KBM-7 (cell line): ENCODE measurements at regions not wholly inside any gene's neighbourhood (a gene's known extent, or its start where the extent isn't known, plus 50 kb on each side); places are given as distances from the start of the nearest gene placed in this dataset.

Experiments used
- DNase-seq: peaks from one replicate; pipeline ENCODE4 v3.0.0-alpha.2; 2015
- in situ Hi-C: fragments of 300-500 bp; cut with MboI; formaldehyde crosslinking; loops from 2 replicates; pipeline ENCODE4 v1.14.3; 2020; ENCODE audit warnings: low sequenced_read_pairs, low pct_unique_long_range_greater_than_20kb, mixed read lengths

DNA sequence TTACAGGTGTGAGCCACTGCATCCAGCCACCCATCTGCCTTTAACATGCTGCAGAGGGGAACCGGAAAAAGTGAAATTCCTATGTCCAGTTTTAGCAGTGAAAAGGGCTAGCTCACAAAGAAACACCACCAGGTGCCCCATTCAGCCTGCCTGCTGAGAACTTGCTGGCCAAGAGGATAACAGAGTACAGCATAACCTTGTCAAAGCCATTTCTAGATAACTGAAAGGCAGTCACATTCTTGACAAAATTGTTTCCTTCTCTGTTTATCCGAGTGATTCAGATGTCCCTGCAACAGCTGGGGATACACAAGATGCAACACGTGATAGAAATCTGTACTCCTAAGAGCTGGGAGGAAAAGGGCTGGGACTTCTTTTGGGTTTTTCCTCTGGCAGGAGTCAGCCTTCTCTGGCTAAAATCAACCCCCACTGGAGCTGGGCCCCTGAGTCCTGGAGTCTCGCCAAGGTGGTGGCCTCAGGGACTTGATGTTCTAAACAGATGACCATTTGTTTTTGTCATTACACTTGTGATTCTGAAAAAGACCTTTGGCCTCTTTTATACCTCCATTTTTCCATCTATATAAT is 505.4 kb downstream of the BCL11A start:
- in situ Hi-C loops = no loop called here
- no peak for DNase-seq

- in situ Hi-C loops = no loop called here
- no peak for DNase-seq
Measured at GRCh38 chr2:60047347-60047746, 506.1 kb downstream of the BCL11A start.

GRCh38 chr2:60046529-60046928 is 506.9 kb downstream of the BCL11A start:
- in situ Hi-C loops = no loop called here
- DNase-seq = no peak

DNA sequence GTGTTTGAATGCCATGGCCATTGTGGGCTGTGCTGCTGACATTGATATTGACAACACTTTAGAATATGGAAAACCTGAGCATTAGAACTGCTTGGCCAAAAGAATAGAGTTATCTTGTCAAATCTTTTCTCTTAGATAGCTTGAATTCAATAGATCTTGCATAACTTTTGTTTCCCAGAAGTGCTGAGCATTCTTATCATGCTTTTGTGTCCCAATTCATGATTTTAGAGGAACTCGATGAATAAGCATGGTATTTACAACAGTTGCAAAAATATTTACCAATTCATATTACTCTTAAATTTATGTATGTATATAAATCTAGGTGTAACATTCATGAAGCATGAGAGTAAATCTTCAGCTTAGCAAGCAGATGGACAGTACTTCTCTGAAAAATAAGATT is 508.0 kb downstream of the BCL11A start:
- no peak for DNase-seq
- in situ Hi-C loops = no loop called here

- in situ Hi-C loops = no loop called here
Measured at GRCh38 chr2:60044484-60044883, 509.0 kb downstream of the BCL11A start.

GRCh38 chr2:60042023-60042422 is 511.4 kb downstream of the BCL11A start:
- in situ Hi-C loops = no loop called here
- no peak for DNase-seq

More at GRCh38 chr2:60044484-60044883, 509.0 kb downstream of the BCL11A start:
- DNase-seq = no peak

DNA sequence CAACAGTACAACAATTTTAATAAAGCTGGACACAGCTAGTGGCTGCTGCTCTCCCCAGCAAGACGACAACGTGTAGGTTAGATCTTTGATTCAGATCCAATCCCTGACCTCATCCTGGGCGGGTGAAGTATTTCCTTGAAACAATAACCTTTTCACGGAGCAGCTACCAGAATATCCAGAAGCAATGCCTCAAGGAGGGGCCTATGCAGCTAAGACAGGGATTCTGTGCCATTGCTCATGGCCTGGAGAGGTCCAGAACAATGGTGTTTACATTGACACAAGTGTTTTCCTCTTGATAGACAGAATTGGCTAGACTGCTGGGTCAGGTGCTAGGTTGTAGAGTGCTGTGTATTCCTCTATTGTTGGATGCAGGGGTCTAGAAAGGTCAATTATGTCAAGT is 520.1 kb downstream of the BCL11A start:
- DNase-seq = no peak
- in situ Hi-C loops = no loop called here

DNA sequence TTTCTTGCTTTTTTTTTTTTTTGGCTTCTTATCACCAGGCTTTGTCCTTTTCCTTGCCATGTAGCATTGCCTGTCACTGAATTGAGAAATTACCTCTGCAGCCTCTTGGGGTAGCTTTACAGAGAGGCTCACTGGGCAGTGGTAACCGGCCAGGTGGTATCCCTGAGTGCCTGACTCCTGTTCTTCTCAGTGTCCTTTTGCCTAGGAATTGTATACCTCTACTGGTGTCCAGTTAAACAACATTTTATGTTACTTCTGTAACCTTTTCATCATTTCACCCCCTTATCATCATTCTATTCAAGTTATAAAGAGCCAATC is 523.9 kb downstream of the BCL11A start:
- in situ Hi-C loops = no loop called here
- no peak for DNase-seq

GRCh38 chr2:60028849-60029565 is 524.4 kb downstream of the BCL11A start:
- no peak for DNase-seq
- in situ Hi-C loops = no loop called here

- in situ Hi-C loops = no loop called here
- no peak for DNase-seq
Measured at GRCh38 chr2:60025496-60025895, 528.0 kb downstream of the BCL11A start.

GRCh38 chr2:60023256-60023985 is 530.0 kb downstream of the BCL11A start:
- in situ Hi-C loops = no loop called here
- peak; percentile 16 for DNase-seq

DNA sequence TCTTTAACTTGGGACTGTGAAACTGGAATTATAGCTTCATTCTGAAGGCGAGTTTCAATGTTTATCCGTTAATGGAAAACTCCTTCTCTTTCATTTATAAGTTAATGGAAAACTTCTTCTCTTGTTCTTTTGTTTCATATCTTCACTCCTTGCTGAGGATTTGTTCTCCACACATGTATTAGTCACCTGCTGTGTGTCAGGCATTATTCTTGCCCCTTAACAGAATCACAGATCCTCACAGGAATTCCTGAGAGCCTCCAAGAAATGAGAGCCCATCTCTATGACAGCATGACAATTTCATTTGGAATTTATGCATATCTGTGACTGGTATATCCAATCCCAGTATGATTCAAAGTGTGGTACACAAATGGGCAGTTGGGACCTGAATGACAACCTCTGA is 545.8 kb downstream of the BCL11A start:
- in situ Hi-C loops = no loop called here

DNA sequence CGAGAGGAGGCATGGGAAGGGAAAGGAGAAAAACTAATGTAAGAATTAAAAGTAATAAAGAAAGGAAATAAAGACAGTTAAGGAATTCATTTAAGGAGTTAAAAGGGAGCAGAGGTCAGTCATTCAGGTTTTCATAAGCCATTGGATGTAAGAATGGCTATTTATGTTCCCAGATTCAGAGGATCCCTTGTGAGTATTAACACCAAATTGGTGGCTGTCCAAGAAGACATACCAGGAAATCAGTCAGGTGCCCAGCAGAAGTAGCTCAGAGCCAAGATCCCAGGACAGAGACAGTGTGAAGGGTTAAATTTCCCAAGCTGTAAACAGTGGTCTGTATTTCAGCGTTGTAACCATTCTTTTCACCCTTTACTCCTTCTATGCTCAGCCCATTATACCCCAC is 550.4 kb downstream of the BCL11A start:
- in situ Hi-C loops = no loop called here
- no peak for DNase-seq

More for the DNA sequence above, 545.8 kb downstream of the BCL11A start:
- no peak for DNase-seq

- DNase-seq = peak; percentile 41
- in situ Hi-C loops = no loop called here
Measured at GRCh38 chr2:60002183-60002867, 551.1 kb downstream of the BCL11A start.

- in situ Hi-C loops = no loop called here
- DNase-seq = no peak
Measured at GRCh38 chr2:60000686-60001085, 552.8 kb downstream of the BCL11A start.

- DNase-seq = no peak
- in situ Hi-C loops = no loop called here
Measured at GRCh38 chr2:59998324-59998723, 555.1 kb downstream of the BCL11A start.

DNA sequence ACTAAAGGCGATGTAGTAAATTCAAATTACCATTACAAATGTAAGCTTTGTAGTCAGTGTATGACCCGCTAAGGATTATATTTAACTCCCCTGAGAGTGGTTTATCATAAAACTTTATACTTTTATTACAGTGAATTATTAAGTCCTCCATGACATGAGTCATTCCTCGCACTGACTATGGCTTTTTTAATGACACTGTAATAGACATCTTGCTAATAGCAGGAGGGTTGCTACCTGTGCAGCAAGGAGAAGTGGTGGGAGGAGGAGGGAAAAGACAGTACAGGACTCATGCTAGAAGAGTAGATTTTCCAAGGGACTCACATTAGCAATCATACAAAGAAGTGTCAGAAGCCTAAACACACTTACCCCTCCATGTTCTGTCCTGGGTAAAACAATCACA is 556.1 kb downstream of the BCL11A start:
- in situ Hi-C loops = no loop called here

GRCh38 chr2:59996855-59997254 is 556.6 kb downstream of the BCL11A start:
- no peak for DNase-seq
- in situ Hi-C loops = no loop called here

More for the DNA sequence above, 556.1 kb downstream of the BCL11A start:
- no peak for DNase-seq

DNA sequence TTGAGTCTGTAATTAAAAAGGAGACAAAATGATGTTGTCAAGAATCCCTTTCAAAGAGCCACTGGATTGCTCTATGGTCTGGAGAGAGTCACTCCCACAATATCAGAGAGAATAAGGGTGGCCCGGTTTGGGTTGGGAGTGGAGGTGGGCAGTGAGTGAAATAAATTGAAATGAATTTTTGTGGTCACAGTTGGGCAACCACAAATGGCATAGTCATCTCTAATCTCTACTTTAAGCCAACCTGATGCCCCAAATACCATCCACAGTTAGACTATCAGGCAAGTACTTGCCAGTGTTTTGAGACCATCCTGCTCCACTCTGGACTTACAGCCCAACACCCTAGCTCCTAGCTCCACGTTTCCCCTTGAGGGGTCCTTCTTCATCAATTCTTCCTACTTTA is 559.7 kb downstream of the BCL11A start:
- peak; percentile 21 for DNase-seq
- in situ Hi-C loops = no loop called here

DNA sequence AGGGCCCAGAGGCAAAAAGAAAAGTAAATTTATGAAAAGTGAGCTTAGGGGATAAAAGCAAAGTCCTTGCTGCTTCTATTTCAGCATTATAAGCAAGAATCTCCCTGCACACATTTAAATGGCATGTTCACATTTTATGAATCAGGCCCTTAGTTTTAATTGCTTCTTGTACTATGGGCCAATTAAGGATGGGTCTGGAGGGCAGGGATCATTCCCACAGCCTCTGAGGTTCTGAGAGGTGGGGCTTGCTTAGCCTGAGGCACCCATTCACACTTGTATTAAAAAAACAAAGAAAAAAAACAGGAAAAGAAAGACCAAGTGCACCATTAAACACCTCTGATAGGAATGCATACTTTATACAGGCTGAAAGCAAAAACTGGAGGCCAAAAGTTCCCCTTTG is 565.1 kb downstream of the BCL11A start:
- no peak for DNase-seq
- in situ Hi-C loops = no loop called here
